ENCODE measurements at regions not wholly inside any gene's neighbourhood (a gene's known extent, or its start where the extent isn't known, plus 50 kb on each side); places are given as distances from the start of the nearest gene placed in this dataset.

GRCh38 chr9:1261266-1261665 is 211.1 kb downstream of the DMRT2 start:
- TF ChIP-seq TCF12 (IDR thresholded peaks at IDR 0.05; ENCODE audit: low read depth) (no peak), CREB1 (IDR thresholded peaks at IDR 0.05; ENCODE audit: low read depth) (no peak), USF1 (IDR thresholded peaks at IDR 0.05) (no peak), REST (IDR thresholded peaks at IDR 0.05; ENCODE audit: low read depth) (no peak), EGR1 (IDR thresholded peaks at IDR 0.05) (no peak), ZBTB7A (IDR thresholded peaks at IDR 0.05; ENCODE audit: low read depth) (no peak), RAD21 (IDR thresholded peaks at IDR 0.05; ENCODE audit: low read depth) (no peak), TEAD4 (IDR thresholded peaks at IDR 0.05) (no peak), MAX (IDR thresholded peaks at IDR 0.05) (no peak), NFIC (IDR thresholded peaks at IDR 0.05) (no peak), EP300 (IDR thresholded peaks at IDR 0.05; ENCODE audit: borderline replicate concordance) (no peak), CEBPB (IDR thresholded peaks at IDR 0.05) (no peak), YY1 (IDR thresholded peaks at IDR 0.05; ENCODE audit: low read depth) (no peak), FOXM1 (IDR thresholded peaks at IDR 0.05; ENCODE audit: borderline replicate concordance, low read depth) (no peak), TAF1 (IDR thresholded peaks at IDR 0.05; ENCODE audit: low read depth) (no peak)

- TF ChIP-seq FOXM1 (IDR thresholded peaks at IDR 0.05; ENCODE audit: borderline replicate concordance, low read depth) (no peak), NFIC (IDR thresholded peaks at IDR 0.05) (no peak), REST (IDR thresholded peaks at IDR 0.05; ENCODE audit: low read depth) (no peak), CEBPB (IDR thresholded peaks at IDR 0.05) (no peak), CREB1 (IDR thresholded peaks at IDR 0.05; ENCODE audit: low read depth) (no peak), TCF12 (IDR thresholded peaks at IDR 0.05; ENCODE audit: low read depth) (no peak), YY1 (IDR thresholded peaks at IDR 0.05; ENCODE audit: low read depth) (no peak), TAF1 (IDR thresholded peaks at IDR 0.05; ENCODE audit: low read depth) (no peak), MAX (IDR thresholded peaks at IDR 0.05) (no peak), EP300 (IDR thresholded peaks at IDR 0.05; ENCODE audit: borderline replicate concordance) (no peak), ZBTB7A (IDR thresholded peaks at IDR 0.05; ENCODE audit: low read depth) (no peak)
Measured at GRCh38 chr9:1261879-1262766, 212.0 kb downstream of the DMRT2 start.

- TF ChIP-seq MAX (IDR thresholded peaks at IDR 0.05) (no peak), EGR1 (IDR thresholded peaks at IDR 0.05) (no peak), TCF12 (IDR thresholded peaks at IDR 0.05; ENCODE audit: low read depth) (no peak), ZBTB7A (IDR thresholded peaks at IDR 0.05; ENCODE audit: low read depth) (no peak), RAD21 (IDR thresholded peaks at IDR 0.05; ENCODE audit: low read depth) (no peak), USF1 (IDR thresholded peaks at IDR 0.05) (no peak), EP300 (IDR thresholded peaks at IDR 0.05; ENCODE audit: borderline replicate concordance) (no peak)
Measured at GRCh38 chr9:1267141-1267570, 217.0 kb downstream of the DMRT2 start.

GRCh38 chr9:1267581-1267980 is 217.4 kb downstream of the DMRT2 start:
- TF ChIP-seq USF1 (IDR thresholded peaks at IDR 0.05) (no peak), TCF12 (IDR thresholded peaks at IDR 0.05; ENCODE audit: low read depth) (no peak), EP300 (IDR thresholded peaks at IDR 0.05; ENCODE audit: borderline replicate concordance) (no peak)

- TF ChIP-seq REST (IDR thresholded peaks at IDR 0.05; ENCODE audit: low read depth), result no peak
- TF ChIP-seq CEBPB (IDR thresholded peaks at IDR 0.05), result no peak
- TF ChIP-seq EP300 (IDR thresholded peaks at IDR 0.05; ENCODE audit: borderline replicate concordance), result no peak
- TF ChIP-seq TEAD4 (IDR thresholded peaks at IDR 0.05), result no peak
- TF ChIP-seq TAF1 (IDR thresholded peaks at IDR 0.05; ENCODE audit: low read depth), result no peak
- no peak for TF ChIP-seq RAD21 (IDR thresholded peaks at IDR 0.05; ENCODE audit: low read depth)
- no peak for TF ChIP-seq EGR1 (IDR thresholded peaks at IDR 0.05)
- TF ChIP-seq MAX (IDR thresholded peaks at IDR 0.05), result no peak
- TF ChIP-seq TCF12 (IDR thresholded peaks at IDR 0.05; ENCODE audit: low read depth), result no peak
- TF ChIP-seq YY1 (IDR thresholded peaks at IDR 0.05; ENCODE audit: low read depth), result no peak
- TF ChIP-seq USF1 (IDR thresholded peaks at IDR 0.05), result no peak
- no peak for TF ChIP-seq FOXM1 (IDR thresholded peaks at IDR 0.05; ENCODE audit: borderline replicate concordance, low read depth)
- no peak for TF ChIP-seq NFIC (IDR thresholded peaks at IDR 0.05)
Measured at GRCh38 chr9:1269533-1270315, 219.6 kb downstream of the DMRT2 start.
